OCI-LY1 (cell line): ENCODE measurements at regions not wholly inside any gene's neighbourhood (a gene's known extent, or its start where the extent isn't known, plus 50 kb on each side); places are given as distances from the start of the nearest gene placed in this dataset.

Experiments used
- H2AFZ ChIP-seq: fragments of 200-600 bp; sonication (generic), shearing (Covaris generic); 2 replicates; pipeline ENCODE4 v1.6.0; 2014; ENCODE audit warnings: antibody characterized with exemption, mild to moderate bottlenecking, low read length
- H3F3A ChIP-seq: fragments of 200-600 bp; sonication (generic), shearing (Covaris generic); 2 replicates; pipeline ENCODE4 v1.6.0; 2014; ENCODE audit warnings: mild to moderate bottlenecking, antibody characterized with exemption, low read length, moderate library complexity; ENCODE audit not compliant: insufficient read depth
- H3K27ac ChIP-seq: fragments of 200-600 bp; sonication (generic); 2 replicates; pipeline ENCODE4 v1.5.1; 2014; ENCODE audit warnings: low read length, mixed run types, mild to moderate bottlenecking, low read depth; ENCODE audit not compliant: poor library complexity, severe bottlenecking
- H3K27me3 ChIP-seq: fragments of 200-600 bp; sonication (generic); 2 replicates; pipeline ENCODE4 v1.6.0; 2014; ENCODE audit warnings: antibody characterized with exemption, mild to moderate bottlenecking, low read length, moderate library complexity; ENCODE audit not compliant: insufficient read depth
- H3K36me3 ChIP-seq: fragments of 200-600 bp; sonication (generic); 2 replicates; pipeline ENCODE4 v1.6.1; 2014; ENCODE audit warnings: mild to moderate bottlenecking, antibody characterized with exemption, low read length, moderate library complexity, mixed read lengths; ENCODE audit not compliant: insufficient read depth
- H3K4me1 ChIP-seq: fragments of 200-600 bp; sonication (generic); 2 replicates; pipeline ENCODE4 v1.5.1; 2014; ENCODE audit warnings: mild to moderate bottlenecking, low read length, moderate library complexity; ENCODE audit not compliant: insufficient read depth, severe bottlenecking
- H3K4me2 ChIP-seq: fragments of 200-600 bp; sonication (generic), shearing (Covaris generic); 2 replicates; pipeline ENCODE4 v1.6.1; 2014; ENCODE audit warnings: low read length
- H3K4me3 ChIP-seq: fragments of 200-600 bp; sonication (generic); 2 replicates; pipeline ENCODE4 v1.5.1; 2014; ENCODE audit warnings: low read length, low read depth, mild to moderate bottlenecking, mixed read lengths; ENCODE audit not compliant: poor library complexity, severe bottlenecking
- H3K79me2 ChIP-seq: fragments of 200-600 bp; shearing (Covaris generic); 2 replicates; pipeline ENCODE4 v1.6.1; 2016; ENCODE audit warnings: mixed run types, low read length, mixed read lengths; ENCODE audit not compliant: insufficient read depth
- H3K9ac ChIP-seq: fragments of 200-600 bp; sonication (generic), shearing (Covaris generic); 2 replicates; pipeline ENCODE4 v1.6.1; 2014; ENCODE audit warnings: mild to moderate bottlenecking, low read length, mixed read lengths
- H3K9me2 ChIP-seq: fragments of 200-600 bp; sonication (generic), shearing (Covaris generic); 2 replicates; pipeline ENCODE4 v1.6.1; 2014; ENCODE audit warnings: low read depth, mild to moderate bottlenecking, low read length, mixed read lengths
- H3K9me3 ChIP-seq: fragments of 200-600 bp; shearing (Covaris generic); 2 replicates; pipeline ENCODE4 v1.6.1; 2014; ENCODE audit warnings: low read length, mixed read lengths
- H4K20me1 ChIP-seq: fragments of 200-600 bp; sonication (generic), shearing (Covaris generic); 2 replicates; pipeline ENCODE4 v1.6.0; 2016; ENCODE audit warnings: mild to moderate bottlenecking, low read length; ENCODE audit not compliant: insufficient read depth
- CTCF ChIP-seq: fragments of 200-600 bp; sonication (generic), shearing (Covaris generic); IDR thresholded peaks from 2 replicates; pipeline ENCODE4 v1.5.1; 2017; ENCODE audit warnings: mild to moderate bottlenecking, antibody characterized with exemption, low read length, moderate library complexity, mixed read lengths
- EZH2 ChIP-seq: fragments of 200-600 bp; sonication (generic), shearing (Covaris generic); IDR thresholded peaks from 2 replicates; pipeline ENCODE4 v1.8.0; 2017; ENCODE audit warnings: borderline replicate concordance, mixed run types, mild to moderate bottlenecking, antibody characterized with exemption, low read length, moderate library complexity, mixed read lengths

DNA sequence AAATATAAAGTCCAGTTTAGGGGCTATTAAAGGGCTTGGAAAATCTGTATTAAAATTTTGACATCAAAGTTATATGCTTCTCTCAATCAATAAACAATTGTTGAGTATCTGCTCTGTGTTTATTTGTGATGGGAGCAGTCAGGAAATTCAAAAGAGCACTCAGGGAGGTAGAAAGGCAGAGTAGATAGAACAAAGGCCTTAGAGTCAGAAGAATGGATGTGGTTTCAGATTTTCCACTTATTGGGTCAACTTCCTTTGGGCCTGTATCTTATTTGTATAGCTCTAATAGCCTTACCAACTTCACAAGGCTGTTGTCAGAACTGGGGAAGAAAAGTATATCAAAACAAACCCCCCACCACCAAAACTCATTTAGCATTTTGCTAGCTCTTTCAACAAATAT is 302.6 kb downstream of the SPRY2 start:
- no peak overlapping the region for H2AFZ ChIP-seq
- no peaks in the 10 kb centered on the region for H3K27me3 ChIP-seq
- no peaks in the 10 kb centered on the region for H3K9me2 ChIP-seq
- no peak overlapping the region for H3K4me2 ChIP-seq
- H3K4me1 ChIP-seq, result no peaks in the 10 kb centered on the region
- no peaks in the 10 kb centered on the region for H3K9me3 ChIP-seq
- no peaks in the 10 kb centered on the region for H3K36me3 ChIP-seq
- no peak overlapping the region for H3K4me3 ChIP-seq
- TF ChIP-seq CTCF (no peak), EZH2 (no peak)
- H3F3A ChIP-seq, result no peaks in the 10 kb centered on the region
- no peak overlapping the region for H3K27ac ChIP-seq
- H3K79me2 ChIP-seq, result no peaks in the 10 kb centered on the region
- no peak overlapping the region for H3K9ac ChIP-seq
- H4K20me1 ChIP-seq, result no peaks in the 10 kb centered on the region

GRCh38 chr13:80037505-80037888 is 303.4 kb downstream of the SPRY2 start:
- Histone ChIP-seq H3K4me2 (no peak overlapping the region), H3K27me3 (no peaks in the 10 kb centered on the region), H3K9me3 (no peaks in the 10 kb centered on the region), H2AFZ (no peak overlapping the region), H3K79me2 (no peaks in the 10 kb centered on the region), H3K9ac (no peak overlapping the region), H3K36me3 (no peaks in the 10 kb centered on the region), H3F3A (no peaks in the 10 kb centered on the region), H3K9me2 (no peaks in the 10 kb centered on the region), H3K4me3 (no peak overlapping the region), H3K27ac (no peak overlapping the region), H4K20me1 (no peaks in the 10 kb centered on the region), H3K4me1 (no peaks in the 10 kb centered on the region)
- TF ChIP-seq EZH2 (no peak), CTCF (no peak)

DNA sequence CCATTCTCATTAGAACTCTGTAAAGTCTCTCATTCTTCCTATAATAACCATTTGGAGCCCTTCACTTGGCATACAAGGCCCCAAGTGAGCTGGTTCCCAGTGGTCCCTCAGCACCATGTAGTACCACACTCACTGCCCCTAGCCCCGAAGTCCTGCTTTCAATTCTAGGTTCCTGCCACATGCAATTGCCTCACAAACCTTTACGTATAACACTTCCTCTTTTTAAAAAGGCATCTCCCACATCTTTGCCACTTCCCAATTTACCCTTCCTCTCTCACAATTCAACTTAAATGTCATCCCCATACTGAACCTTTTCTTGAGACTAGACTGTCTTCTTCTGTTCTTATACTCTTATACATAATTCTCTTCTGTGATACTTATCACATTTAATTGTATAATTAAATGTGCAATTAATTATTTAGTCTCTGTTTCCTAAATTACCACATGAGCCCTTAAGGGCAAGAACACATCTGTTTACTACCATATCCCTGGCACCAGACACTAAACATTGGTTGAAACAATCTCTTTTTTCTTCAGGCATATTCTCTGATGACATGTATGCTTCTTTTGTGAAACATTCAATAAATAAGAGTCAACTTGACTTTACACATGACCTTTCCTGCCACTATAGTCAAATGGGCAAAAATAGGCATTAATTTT is 304.0 kb downstream of the SPRY2 start:
- no peaks in the 10 kb centered on the region for H3K27me3 ChIP-seq
- H3K9me2 ChIP-seq, result no peaks in the 10 kb centered on the region
- no peak overlapping the region for H3K9ac ChIP-seq
- no peaks in the 10 kb centered on the region for H3K79me2 ChIP-seq
- H3F3A ChIP-seq, result no peaks in the 10 kb centered on the region
- no peaks in the 10 kb centered on the region for H4K20me1 ChIP-seq
- TF ChIP-seq CTCF, result no peak
- no peak for TF ChIP-seq EZH2
- H3K4me3 ChIP-seq, result no peak overlapping the region
- H2AFZ ChIP-seq, result no peak overlapping the region
- H3K4me2 ChIP-seq, result no peak overlapping the region
- no peak overlapping the region for H3K27ac ChIP-seq
- H3K9me3 ChIP-seq, result no peaks in the 10 kb centered on the region
- no peaks in the 10 kb centered on the region for H3K4me1 ChIP-seq
- H3K36me3 ChIP-seq, result no peaks in the 10 kb centered on the region
